ENCODE measurements at regions not wholly inside any gene's neighbourhood (a gene's known extent, or its start where the extent isn't known, plus 50 kb on each side); places are given as distances from the start of the nearest gene placed in this dataset.

- ATAC-seq: peak; percentile 82 to 96
- peak; percentile 87 to 89 for TF ChIP-seq RAD21 (conservative IDR thresholded peaks at IDR 0.05 in 1 of 2, IDR thresholded peaks at IDR 0.05 in 1 of 2)
- no peak for TF ChIP-seq TFCP2L1 (CRISPR knock-in tag; IDR thresholded peaks at IDR 0.05)
- peak; percentile 88 for TF ChIP-seq CTCF (IDR thresholded peaks at IDR 0.05)
- peak; percentile 83 for TF ChIP-seq SMC3 (IDR thresholded peaks at IDR 0.05)
- TF ChIP-seq, protein P1, sequence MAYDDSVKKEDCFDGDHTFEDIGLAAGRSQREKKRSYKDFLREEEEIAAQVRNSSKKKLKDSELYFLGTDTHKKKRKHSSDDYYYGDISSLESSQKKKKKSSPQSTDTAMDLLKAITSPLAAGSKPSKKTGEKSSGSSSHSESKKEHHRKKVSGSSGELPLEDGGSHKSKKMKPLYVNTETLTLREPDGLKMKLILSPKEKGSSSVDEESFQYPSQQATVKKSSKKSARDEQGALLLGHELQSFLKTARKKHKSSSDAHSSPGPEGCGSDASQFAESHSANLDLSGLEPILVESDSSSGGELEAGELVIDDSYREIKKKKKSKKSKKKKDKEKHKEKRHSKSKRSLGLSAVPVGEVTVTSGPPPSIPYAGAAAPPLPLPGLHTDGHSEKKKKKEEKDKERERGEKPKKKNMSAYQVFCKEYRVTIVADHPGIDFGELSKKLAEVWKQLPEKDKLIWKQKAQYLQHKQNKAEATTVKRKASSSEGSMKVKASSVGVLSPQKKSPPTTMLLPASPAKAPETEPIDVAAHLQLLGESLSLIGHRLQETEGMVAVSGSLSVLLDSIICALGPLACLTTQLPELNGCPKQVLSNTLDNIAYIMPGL (CRISPR knock-in tag; IDR thresholded peaks at IDR 0.05; ENCODE audit: borderline replicate concordance): no peak
- WGBS (ENCODE audit: missing lambda C conversion rate): 39% methylated on average over 18 of the region's 30 CpGs
- no peaks in the 10 kb centered on the region for H3K9me3 ChIP-seq
- ChIA-PET CTCF (interaction anchor here (0.6 to 5.2 kb wide), 44 partner anchors 9 to 508 kb away, joined by 3 to 112 read pairs (median 4); partner anchors contain the start of gene RAMP3), POLR2A (no interaction called here)
- peak; percentile 39 to 60 for DNase-seq (ENCODE audit: low read depth in 1 of 2, low spot score in 1 of 2)
- H3K4me3 ChIP-seq: no peak overlapping the region
- peak overlapping the region; percentile 43; the same call in 2 of the 3 replicates for H3K4me2 ChIP-seq
- no peak for FAIRE-seq
- no peak overlapping the region for H3K27ac ChIP-seq
- H3K4me1 ChIP-seq: no peaks in the 10 kb centered on the region
Observed at GRCh38 chr7:45259966-45260646, 102.5 kb downstream of the RAMP3 start.

- TF ChIP-seq, protein P2, sequence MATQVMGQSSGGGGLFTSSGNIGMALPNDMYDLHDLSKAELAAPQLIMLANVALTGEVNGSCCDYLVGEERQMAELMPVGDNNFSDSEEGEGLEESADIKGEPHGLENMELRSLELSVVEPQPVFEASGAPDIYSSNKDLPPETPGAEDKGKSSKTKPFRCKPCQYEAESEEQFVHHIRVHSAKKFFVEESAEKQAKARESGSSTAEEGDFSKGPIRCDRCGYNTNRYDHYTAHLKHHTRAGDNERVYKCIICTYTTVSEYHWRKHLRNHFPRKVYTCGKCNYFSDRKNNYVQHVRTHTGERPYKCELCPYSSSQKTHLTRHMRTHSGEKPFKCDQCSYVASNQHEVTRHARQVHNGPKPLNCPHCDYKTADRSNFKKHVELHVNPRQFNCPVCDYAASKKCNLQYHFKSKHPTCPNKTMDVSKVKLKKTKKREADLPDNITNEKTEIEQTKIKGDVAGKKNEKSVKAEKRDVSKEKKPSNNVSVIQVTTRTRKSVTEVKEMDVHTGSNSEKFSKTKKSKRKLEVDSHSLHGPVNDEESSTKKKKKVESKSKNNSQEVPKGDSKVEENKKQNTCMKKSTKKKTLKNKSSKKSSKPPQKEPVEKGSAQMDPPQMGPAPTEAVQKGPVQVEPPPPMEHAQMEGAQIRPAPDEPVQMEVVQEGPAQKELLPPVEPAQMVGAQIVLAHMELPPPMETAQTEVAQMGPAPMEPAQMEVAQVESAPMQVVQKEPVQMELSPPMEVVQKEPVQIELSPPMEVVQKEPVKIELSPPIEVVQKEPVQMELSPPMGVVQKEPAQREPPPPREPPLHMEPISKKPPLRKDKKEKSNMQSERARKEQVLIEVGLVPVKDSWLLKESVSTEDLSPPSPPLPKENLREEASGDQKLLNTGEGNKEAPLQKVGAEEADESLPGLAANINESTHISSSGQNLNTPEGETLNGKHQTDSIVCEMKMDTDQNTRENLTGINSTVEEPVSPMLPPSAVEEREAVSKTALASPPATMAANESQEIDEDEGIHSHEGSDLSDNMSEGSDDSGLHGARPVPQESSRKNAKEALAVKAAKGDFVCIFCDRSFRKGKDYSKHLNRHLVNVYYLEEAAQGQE (IDR thresholded peaks at IDR 0.05): peak; percentile 85
- no peak for TF ChIP-seq E2F6 (IDR thresholded peaks at IDR 0.05; ENCODE audit: borderline replicate concordance, low read depth)
- TF ChIP-seq, protein P3, sequence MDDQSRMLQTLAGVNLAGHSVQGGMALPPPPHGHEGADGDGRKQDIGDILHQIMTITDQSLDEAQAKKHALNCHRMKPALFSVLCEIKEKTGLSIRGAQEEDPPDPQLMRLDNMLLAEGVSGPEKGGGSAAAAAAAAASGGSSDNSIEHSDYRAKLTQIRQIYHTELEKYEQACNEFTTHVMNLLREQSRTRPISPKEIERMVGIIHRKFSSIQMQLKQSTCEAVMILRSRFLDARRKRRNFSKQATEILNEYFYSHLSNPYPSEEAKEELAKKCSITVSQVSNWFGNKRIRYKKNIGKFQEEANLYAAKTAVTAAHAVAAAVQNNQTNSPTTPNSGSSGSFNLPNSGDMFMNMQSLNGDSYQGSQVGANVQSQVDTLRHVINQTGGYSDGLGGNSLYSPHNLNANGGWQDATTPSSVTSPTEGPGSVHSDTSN (IDR thresholded peaks at IDR 0.05): no peak
- 0 out of 2 replicates have a peak, but pooled peaks have one; percentile 22 for TF ChIP-seq FOXS1 (CRISPR knock-in tag; IDR thresholded peaks at IDR 0.05)
- no peak for TF ChIP-seq TP53 (CRISPR knock-in tag; IDR thresholded peaks at IDR 0.05)
- Histone ChIP-seq H3K4me3 (no peak overlapping the region), H3K4me1 (no peaks in the 10 kb centered on the region), H3K27ac (no peak overlapping the region), H3K9me3 (no peaks in the 10 kb centered on the region), H3K4me2 (no peak overlapping the region)
- ATAC-seq: peak; percentile 55 to 71; a peak in 3 of 6 replicates
- no peak for FAIRE-seq
- CTCF ChIA-PET: interaction anchor here (1.3 kb wide), 1 partner anchor 94 kb away, joined by 3 read pairs; no protein-coding TSS in a partner anchor
- POLR2A ChIA-PET: no interaction called here
- WGBS (ENCODE audit: missing lambda C conversion rate): 29% methylated on average over 9 of the region's 9 CpGs
- no peak for DNase-seq (ENCODE audit: low read depth in 1 of 2, low spot score in 1 of 2)
Observed at GRCh38 chr7:45267262-45267661, 109.7 kb downstream of the RAMP3 start.

DNA sequence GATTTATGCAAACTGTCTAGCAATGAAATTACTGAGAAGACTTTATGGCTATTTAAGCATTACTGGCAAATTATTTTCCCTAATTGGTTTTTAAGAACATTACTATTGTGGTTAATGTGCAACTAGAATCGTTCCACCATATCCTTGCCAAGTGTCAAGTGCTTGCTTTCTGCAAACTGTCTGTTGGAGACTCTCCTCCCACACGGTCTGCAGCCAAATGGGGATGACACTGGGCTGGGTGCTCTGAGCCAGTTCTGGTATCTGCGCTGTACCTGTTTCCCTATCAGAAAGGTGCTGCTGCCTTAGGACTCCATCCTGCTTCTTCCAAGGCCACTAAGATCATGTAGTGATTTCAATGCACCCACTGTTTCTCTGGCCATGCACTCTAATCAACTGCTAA, 110.4 kb downstream of the RAMP3 start:
- H3K9me3 ChIP-seq: no peaks in the 10 kb centered on the region
- WGBS (ENCODE audit: missing lambda C conversion rate): 13% methylated on average over 3 of the region's 3 CpGs
- ChIA-PET POLR2A (no interaction called here), CTCF (interaction anchor here (1.3 to 4.2 kb wide), 2 partner anchors 8 to 94 kb away, joined by 3 to 24 read pairs; no protein-coding TSS in a partner anchor)
- no peak overlapping the region for H3K27ac ChIP-seq
- no peak overlapping the region for H3K4me2 ChIP-seq
- FAIRE-seq (no peak), DNase-seq (ENCODE audit: low read depth in 1 of 2, low spot score in 1 of 2) (no peak), ATAC-seq (no peak)
- H3K4me3 ChIP-seq: no peak overlapping the region
- H3K4me1 ChIP-seq: no peaks in the 10 kb centered on the region
- TF ChIP-seq, protein P2 (IDR thresholded peaks at IDR 0.05): no peak
- no peak for TF ChIP-seq NR3C1 (IDR thresholded peaks at IDR 0.05)
- TF ChIP-seq PHF8 (IDR thresholded peaks at IDR 0.05; ENCODE audit: borderline replicate concordance, low read depth): no peak
- TF ChIP-seq EP300 (IDR thresholded peaks at IDR 0.05): no peak
- no peak for TF ChIP-seq KDM1A (IDR thresholded peaks at IDR 0.05; ENCODE audit: low read depth)
- TF ChIP-seq HOXB5 (CRISPR knock-in tag; IDR thresholded peaks at IDR 0.05): no peak
- no peak for TF ChIP-seq CHD4 (IDR thresholded peaks at IDR 0.05; ENCODE audit: borderline replicate concordance)
- no peak for TF ChIP-seq SREBF2 (IDR thresholded peaks at IDR 0.05)
- TF ChIP-seq NFE2L2 (conservative IDR thresholded peaks at IDR 0.05; ENCODE audit: low read length): no peak
- no peak for TF ChIP-seq JUN (IDR thresholded peaks at IDR 0.05)
